ENCODE measurements at regions not wholly inside any gene's neighbourhood (a gene's known extent, or its start where the extent isn't known, plus 50 kb on each side); places are given as distances from the start of the nearest gene placed in this dataset.

DNA sequence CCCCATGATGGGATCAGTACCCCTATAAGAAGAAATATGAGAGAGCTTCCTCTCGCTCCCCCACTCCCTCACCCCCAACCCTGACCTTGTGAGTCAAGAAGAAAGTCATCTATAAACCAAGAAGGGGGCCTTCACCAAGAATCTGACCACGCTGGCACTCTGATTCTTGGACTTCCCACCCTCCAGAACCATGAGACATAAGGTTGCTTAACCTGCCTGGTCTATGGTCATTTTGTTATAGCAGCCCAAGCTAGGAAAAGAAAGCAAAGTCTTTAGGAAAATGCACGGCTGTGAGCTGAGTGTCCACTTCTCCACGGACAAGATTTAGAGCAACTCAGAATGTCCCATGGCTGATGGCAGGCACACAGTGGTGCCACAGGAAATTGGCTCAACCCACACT lies 333.5 kb downstream of the SOX9 start:
- FAIRE-seq (peak; percentile 7), DNase-seq (ENCODE audit: low read depth in 1 of 2, low spot score in 1 of 2) (no peak), ATAC-seq (no peak)
- Histone ChIP-seq H3K9me3 (no peaks in the 10 kb centered on the region), H3K4me2 (peak overlapping the region; percentile 74; the same call in 1 of the 3 replicates), H3K27ac (peak overlapping the region; percentile 84 to 88), H3K4me1 (peaks cover 81% of the 10 kb centered on the region), H3K4me3 (no peak overlapping the region)
- ChIA-PET POLR2A (no interaction called here), CTCF (interaction anchor here (0.9 to 4.4 kb wide), 4 partner anchors 10 to 65 kb away, joined by 3 to 16 read pairs (median 8); no protein-coding TSS in a partner anchor)
- TF ChIP-seq CHD4 (IDR thresholded peaks at IDR 0.05; ENCODE audit: borderline replicate concordance) (no peak), BHLHE40 (IDR thresholded peaks at IDR 0.05; ENCODE audit: low read depth, low read length) (no peak), MAZ (IDR thresholded peaks at IDR 0.05; ENCODE audit: borderline replicate concordance, low read depth, low read length) (no peak), MAFK (IDR thresholded peaks at IDR 0.05; ENCODE audit: partially characterized antibody) (no peak), FOSB (CRISPR knock-in tag; IDR thresholded peaks at IDR 0.05) (no peak), FOXS1 (CRISPR knock-in tag; IDR thresholded peaks at IDR 0.05) (no peak), RNF2 (IDR thresholded peaks at IDR 0.05; ENCODE audit: borderline replicate concordance, low read depth) (no peak)
- WGBS (ENCODE audit: missing lambda C conversion rate), result 94% methylated on average over 4 of the region's 4 CpGs

DNA sequence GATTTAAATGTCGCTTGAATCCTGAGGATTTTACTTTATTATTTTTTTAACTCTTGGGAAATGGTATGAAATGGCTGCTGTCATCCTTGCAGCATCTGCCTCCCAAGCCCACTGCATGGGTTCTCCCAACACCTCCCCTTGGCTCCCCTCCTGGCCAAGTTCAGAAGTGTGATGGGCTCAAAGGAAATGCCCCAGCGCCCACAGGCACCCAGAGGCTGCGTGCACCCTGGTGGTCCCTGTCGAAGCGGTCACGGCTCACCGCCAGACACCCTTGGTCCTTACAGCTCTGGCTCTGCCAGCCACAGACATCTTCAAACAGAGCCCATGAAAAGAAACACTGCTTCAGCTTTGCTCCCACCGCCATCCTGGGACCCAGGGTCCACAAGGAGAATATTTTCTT lies 334.7 kb downstream of the SOX9 start:
- no peak for FAIRE-seq
- no peak overlapping the region for H3K4me3 ChIP-seq
- peak overlapping the region; percentile 74 for H3K4me2 ChIP-seq
- CTCF ChIA-PET, result interaction anchor here (1.0 to 4.4 kb wide), 8 partner anchors 9 to 334 kb away, joined by 3 to 16 read pairs (median 4); partner anchors contain the start of gene SOX9
- TF ChIP-seq, protein P1, sequence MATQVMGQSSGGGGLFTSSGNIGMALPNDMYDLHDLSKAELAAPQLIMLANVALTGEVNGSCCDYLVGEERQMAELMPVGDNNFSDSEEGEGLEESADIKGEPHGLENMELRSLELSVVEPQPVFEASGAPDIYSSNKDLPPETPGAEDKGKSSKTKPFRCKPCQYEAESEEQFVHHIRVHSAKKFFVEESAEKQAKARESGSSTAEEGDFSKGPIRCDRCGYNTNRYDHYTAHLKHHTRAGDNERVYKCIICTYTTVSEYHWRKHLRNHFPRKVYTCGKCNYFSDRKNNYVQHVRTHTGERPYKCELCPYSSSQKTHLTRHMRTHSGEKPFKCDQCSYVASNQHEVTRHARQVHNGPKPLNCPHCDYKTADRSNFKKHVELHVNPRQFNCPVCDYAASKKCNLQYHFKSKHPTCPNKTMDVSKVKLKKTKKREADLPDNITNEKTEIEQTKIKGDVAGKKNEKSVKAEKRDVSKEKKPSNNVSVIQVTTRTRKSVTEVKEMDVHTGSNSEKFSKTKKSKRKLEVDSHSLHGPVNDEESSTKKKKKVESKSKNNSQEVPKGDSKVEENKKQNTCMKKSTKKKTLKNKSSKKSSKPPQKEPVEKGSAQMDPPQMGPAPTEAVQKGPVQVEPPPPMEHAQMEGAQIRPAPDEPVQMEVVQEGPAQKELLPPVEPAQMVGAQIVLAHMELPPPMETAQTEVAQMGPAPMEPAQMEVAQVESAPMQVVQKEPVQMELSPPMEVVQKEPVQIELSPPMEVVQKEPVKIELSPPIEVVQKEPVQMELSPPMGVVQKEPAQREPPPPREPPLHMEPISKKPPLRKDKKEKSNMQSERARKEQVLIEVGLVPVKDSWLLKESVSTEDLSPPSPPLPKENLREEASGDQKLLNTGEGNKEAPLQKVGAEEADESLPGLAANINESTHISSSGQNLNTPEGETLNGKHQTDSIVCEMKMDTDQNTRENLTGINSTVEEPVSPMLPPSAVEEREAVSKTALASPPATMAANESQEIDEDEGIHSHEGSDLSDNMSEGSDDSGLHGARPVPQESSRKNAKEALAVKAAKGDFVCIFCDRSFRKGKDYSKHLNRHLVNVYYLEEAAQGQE (IDR thresholded peaks at IDR 0.05), result no peak
- TF ChIP-seq, protein P2, sequence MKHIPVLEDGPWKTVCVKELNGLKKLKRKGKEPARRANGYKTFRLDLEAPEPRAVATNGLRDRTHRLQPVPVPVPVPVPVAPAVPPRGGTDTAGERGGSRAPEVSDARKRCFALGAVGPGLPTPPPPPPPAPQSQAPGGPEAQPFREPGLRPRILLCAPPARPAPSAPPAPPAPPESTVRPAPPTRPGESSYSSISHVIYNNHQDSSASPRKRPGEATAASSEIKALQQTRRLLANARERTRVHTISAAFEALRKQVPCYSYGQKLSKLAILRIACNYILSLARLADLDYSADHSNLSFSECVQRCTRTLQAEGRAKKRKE (CRISPR knock-in tag; IDR thresholded peaks at IDR 0.05; ENCODE audit: low read depth), result no peak
- TF ChIP-seq TFCP2L1 (CRISPR knock-in tag; IDR thresholded peaks at IDR 0.05) (no peak), CHD4 (IDR thresholded peaks at IDR 0.05; ENCODE audit: borderline replicate concordance) (no peak), HEYL (CRISPR knock-in tag; IDR thresholded peaks at IDR 0.05) (no peak), MAFK (IDR thresholded peaks at IDR 0.05; ENCODE audit: partially characterized antibody) (no peak)
- no peaks in the 10 kb centered on the region for H3K9me3 ChIP-seq
- POLR2A ChIA-PET, result interaction anchor here (1.0 to 1.4 kb wide), 3 partner anchors 33 to 335 kb away, joined by 3 to 6 read pairs (median 6); partner anchors contain the start of gene SOX9
- peak overlapping the region; percentile 84 to 88 for H3K27ac ChIP-seq
- peak in 1 of 2 experiments; percentile 62 for DNase-seq (ENCODE audit: low read depth in 1 of 2, low spot score in 1 of 2)
- 74% methylated on average over 8 of the region's 8 CpGs for WGBS (ENCODE audit: missing lambda C conversion rate)
- peaks cover 89% of the 10 kb centered on the region for H3K4me1 ChIP-seq
- ATAC-seq, result peak; percentile 52 to 58

DNA sequence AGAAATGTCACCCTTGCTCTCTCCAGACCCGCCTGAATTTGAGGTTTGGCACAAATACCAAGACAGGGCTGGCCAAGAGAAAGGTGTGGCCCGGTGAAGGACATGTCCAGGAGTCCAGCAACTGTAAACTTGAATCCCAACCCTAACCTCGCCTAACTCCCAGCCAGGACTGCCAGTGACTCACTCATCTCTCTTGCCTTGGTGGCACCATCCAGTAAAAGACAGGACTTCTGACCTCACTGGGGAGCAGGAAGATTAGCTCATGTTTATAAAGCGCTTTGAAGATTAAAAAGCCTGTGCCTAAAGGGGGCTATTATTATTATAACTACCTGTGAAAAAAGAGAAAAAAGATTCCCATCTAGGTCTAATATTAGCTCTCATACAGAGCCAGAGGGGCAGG lies 335.3 kb downstream of the SOX9 start:
- ChIA-PET POLR2A (interaction anchor here (0.7 to 1.4 kb wide), 4 partner anchors 34 to 335 kb away, joined by 3 to 7 read pairs (median 6); partner anchors contain the start of gene SOX9), CTCF (interaction anchor here (0.6 to 4.4 kb wide), 9 partner anchors 9 to 335 kb away, joined by 3 to 16 read pairs (median 4); partner anchors contain the start of gene SOX9)
- no peaks in the 10 kb centered on the region for H3K9me3 ChIP-seq
- 3% methylated on average over 4 of the region's 4 CpGs for WGBS (ENCODE audit: missing lambda C conversion rate)
- FAIRE-seq (peak; percentile 96), DNase-seq (ENCODE audit: low read depth in 1 of 2, low spot score in 1 of 2) (peak; percentile 89 to 97), ATAC-seq (peak; percentile 78 to 83)
- peak overlapping the region; percentile 84 to 88 for H3K27ac ChIP-seq
- TF ChIP-seq TP53 (CRISPR knock-in tag; IDR thresholded peaks at IDR 0.05) (no peak), FOSL2 (IDR thresholded peaks at IDR 0.05) (peak; percentile 47; the same call in 1 of the 2 replicates), FOSL2 (CRISPR knock-in tag; IDR thresholded peaks at IDR 0.05) (peak; percentile 92), EP300 (IDR thresholded peaks at IDR 0.05) (peak; percentile 46 to 70; a peak in 2 of 5 replicates), HDAC2 (IDR thresholded peaks at IDR 0.05) (no peak), FOSB (CRISPR knock-in tag; IDR thresholded peaks at IDR 0.05) (no peak), FOXS1 (CRISPR knock-in tag; IDR thresholded peaks at IDR 0.05) (0 out of 2 replicates have a peak, but pooled peaks have one; percentile 59), MAFK (IDR thresholded peaks at IDR 0.05; ENCODE audit: partially characterized antibody) (peak; percentile 11), GATA3 (IDR thresholded peaks at IDR 0.05; ENCODE audit: borderline replicate concordance) (peak; percentile 76), RCOR1 (IDR thresholded peaks at IDR 0.05; ENCODE audit: low read depth, low read length) (no peak), JUN (IDR thresholded peaks at IDR 0.05) (peak; percentile 46 to 64; a peak in 2 of 5 replicates), ESRRA (IDR thresholded peaks at IDR 0.05; ENCODE audit: borderline replicate concordance, low read length) (peak; percentile 41; the same call in 1 of the 2 replicates), JUNB (IDR thresholded peaks at IDR 0.05) (peak; percentile 79), RARB (CRISPR knock-in tag; IDR thresholded peaks at IDR 0.05) (no peak)
- TF ChIP-seq, protein P3, sequence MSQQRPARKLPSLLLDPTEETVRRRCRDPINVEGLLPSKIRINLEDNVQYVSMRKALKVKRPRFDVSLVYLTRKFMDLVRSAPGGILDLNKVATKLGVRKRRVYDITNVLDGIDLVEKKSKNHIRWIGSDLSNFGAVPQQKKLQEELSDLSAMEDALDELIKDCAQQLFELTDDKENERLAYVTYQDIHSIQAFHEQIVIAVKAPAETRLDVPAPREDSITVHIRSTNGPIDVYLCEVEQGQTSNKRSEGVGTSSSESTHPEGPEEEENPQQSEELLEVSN (IDR thresholded peaks at IDR 0.05; ENCODE audit: borderline replicate concordance, low read depth), result no peak
- TF ChIP-seq, protein P4, sequence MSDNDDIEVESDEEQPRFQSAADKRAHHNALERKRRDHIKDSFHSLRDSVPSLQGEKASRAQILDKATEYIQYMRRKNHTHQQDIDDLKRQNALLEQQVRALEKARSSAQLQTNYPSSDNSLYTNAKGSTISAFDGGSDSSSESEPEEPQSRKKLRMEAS (IDR thresholded peaks at IDR 0.05), result peak; percentile 48; the same call in 1 of the 2 replicates
- TF ChIP-seq, protein P5, sequence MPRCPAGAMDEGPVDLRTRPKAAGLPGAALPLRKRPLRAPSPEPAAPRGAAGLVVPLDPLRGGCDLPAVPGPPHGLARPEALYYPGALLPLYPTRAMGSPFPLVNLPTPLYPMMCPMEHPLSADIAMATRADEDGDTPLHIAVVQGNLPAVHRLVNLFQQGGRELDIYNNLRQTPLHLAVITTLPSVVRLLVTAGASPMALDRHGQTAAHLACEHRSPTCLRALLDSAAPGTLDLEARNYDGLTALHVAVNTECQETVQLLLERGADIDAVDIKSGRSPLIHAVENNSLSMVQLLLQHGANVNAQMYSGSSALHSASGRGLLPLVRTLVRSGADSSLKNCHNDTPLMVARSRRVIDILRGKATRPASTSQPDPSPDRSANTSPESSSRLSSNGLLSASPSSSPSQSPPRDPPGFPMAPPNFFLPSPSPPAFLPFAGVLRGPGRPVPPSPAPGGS (IDR thresholded peaks at IDR 0.05), result 0 out of 3 replicates have a peak, but pooled peaks have one; percentile 29
- peaks cover 94% of the 10 kb centered on the region for H3K4me1 ChIP-seq
- peak overlapping the region; percentile 74 for H3K4me2 ChIP-seq
- H3K4me3 ChIP-seq, result 0 out of 3 replicates have a peak overlapping the region, but pooled peaks have one; percentile 9
